ENCODE measurements at regions not wholly inside any gene's neighbourhood (a gene's known extent, or its start where the extent isn't known, plus 50 kb on each side); places are given as distances from the start of the nearest gene placed in this dataset.

- TF ChIP-seq SUZ12 (IDR thresholded peaks at IDR 0.05; ENCODE audit: extremely low read depth, insufficient read depth, insufficient read length) (no peak), YY1 (IDR thresholded peaks at IDR 0.05; ENCODE audit: insufficient read depth, insufficient read length) (no peak)
Observed at GRCh38 chr2:204223046-204223445, 286.5 kb downstream of the ICOS start.

Data from NT2/D1 (cell line).